GM12892 (cell line): ENCODE measurements at regions not wholly inside any gene's neighbourhood (a gene's known extent, or its start where the extent isn't known, plus 50 kb on each side); places are given as distances from the start of the nearest gene placed in this dataset.

Source experiments
- POLR2A ChIP-seq: IDR thresholded peaks from 2 replicates; pipeline ENCODE4 v1.6.1; 2011; ENCODE audit warnings: low read depth, low read length, control low read depth
- POLR2AphosphoS5 ChIP-seq: IDR thresholded peaks from 2 replicates; pipeline ENCODE4 v1.6.1; 2011; ENCODE audit warnings: low read depth, low read length, control low read depth
- TAF1 ChIP-seq: IDR thresholded peaks from 2 replicates; pipeline ENCODE4 v1.6.1; 2011; ENCODE audit warnings: low read depth, mild to moderate bottlenecking, control low read depth, low read length, borderline replicate concordance

DNA sequence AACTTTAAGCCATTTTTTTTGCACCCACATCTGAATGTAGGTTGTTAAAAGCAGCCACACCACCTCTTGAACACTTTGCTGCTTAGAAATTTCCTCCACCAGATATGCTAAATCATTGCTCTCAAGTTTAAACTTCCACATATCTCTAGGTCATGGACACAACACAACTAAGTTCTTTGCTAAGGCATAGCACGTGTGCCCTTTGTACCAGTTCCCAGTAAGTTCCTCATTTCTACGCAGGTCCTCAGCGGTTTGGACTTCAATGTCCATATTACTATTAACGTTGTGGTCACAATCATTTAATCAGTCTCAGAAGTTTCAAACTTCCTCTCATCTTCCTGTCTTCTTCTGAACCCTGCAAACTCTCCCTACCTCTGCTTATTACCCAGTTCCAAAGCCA, 661.6 kb upstream of the PKN2 start:
- no peak for TF ChIP-seq TAF1
- no peak for TF ChIP-seq POLR2AphosphoS5
- no peak for TF ChIP-seq POLR2A
